Esophagus (tissue), 2 donors: ENCODE measurements at regions not wholly inside any gene's neighbourhood (a gene's known extent, or its start where the extent isn't known, plus 50 kb on each side); places are given as distances from the start of the nearest gene placed in this dataset.

Experiments used
- H3K27ac ChIP-seq, 2 donors: one replicate each; pipeline ENCODE4 v1.5.1; 2013; ENCODE audit warnings: low read depth in 2 of 2, mild to moderate bottlenecking in 2 of 2, inconsistent platforms in 1 of 2, low read length in 1 of 2, moderate library complexity in 1 of 2
- H3K27me3 ChIP-seq, 2 donors: one replicate each; pipeline ENCODE4 v1.6.1; 2013; ENCODE audit warnings: low read length in 2 of 2, control low read depth in 1 of 2, mild to moderate bottlenecking in 1 of 2; ENCODE audit not compliant: insufficient read depth in 2 of 2, control insufficient read depth in 1 of 2
- H3K36me3 ChIP-seq, 2 donors: one replicate each; pipeline ENCODE4 v1.6.1; 2013; ENCODE audit warnings: low read length in 1 of 2; ENCODE audit not compliant: control insufficient read depth in 2 of 2, insufficient read depth in 2 of 2
- H3K4me1 ChIP-seq, 2 donors: one replicate each; pipeline ENCODE4 v1.6.1; 2013; ENCODE audit warnings: low read length in 1 of 2; ENCODE audit not compliant: control insufficient read depth in 2 of 2, insufficient read depth in 2 of 2
- H3K4me3 ChIP-seq, 2 donors: one replicate each; pipeline ENCODE4 v1.5.1; 2013; ENCODE audit warnings: low read length in 2 of 2, mild to moderate bottlenecking in 2 of 2, low read depth in 1 of 2, moderate library complexity in 1 of 2
- H3K9me3 ChIP-seq, 2 donors: one replicate each; pipeline ENCODE4 v1.6.1; 2013; ENCODE audit warnings: mild to moderate bottlenecking in 2 of 2, low read depth in 1 of 2, low read length in 1 of 2, moderate library complexity in 1 of 2; ENCODE audit not compliant: control insufficient read depth in 2 of 2, insufficient read depth in 1 of 2
- WGBS, 2 donors: extraction: QIAGEN DNeasy Blood & Tissue Kit; methylation state at CpG; one replicate each; pipeline ENCODE4 v1.1.7; 2013; 5-methylcytosine and 5-hydroxymethylcytosine counted together
- donor health status: healthy with polysubstance abuse.
- donor health status: Bipolar disorder and iron deficiency.

- H3K9me3 ChIP-seq, result no peaks in the 10 kb centered on the region
- H3K27me3 ChIP-seq, result no peaks in the 10 kb centered on the region
- H3K36me3 ChIP-seq, result no peaks in the 10 kb centered on the region
- H3K4me3 ChIP-seq, result no peak overlapping the region
- no peak overlapping the region for H3K27ac ChIP-seq
- 66 to 74% methylated on average over 5 of the region's 5 CpGs for WGBS, 2 donors
- no peaks in the 10 kb centered on the region for H3K4me1 ChIP-seq
Observed at GRCh38 chr3:82030916-82031315, 269.5 kb upstream of the GBE1 start.

DNA sequence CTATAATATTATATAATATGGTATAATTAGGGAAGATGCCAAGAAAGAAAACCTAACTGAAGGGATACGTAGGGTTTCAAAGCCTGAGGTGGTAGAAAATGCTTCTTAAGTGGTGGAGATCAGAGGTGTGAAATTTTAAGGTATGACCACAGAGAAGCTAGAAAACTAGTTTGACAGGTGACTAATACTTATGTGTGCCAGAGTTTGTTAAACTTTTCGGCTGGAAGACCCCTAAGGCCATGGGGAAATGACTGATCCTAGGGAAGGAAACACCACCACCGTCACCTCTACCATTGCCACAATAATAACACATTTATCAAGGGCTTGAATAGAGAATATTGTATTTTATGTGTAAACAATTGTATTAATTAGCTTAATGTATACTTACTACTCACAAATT lies 261.4 kb upstream of the GBE1 start:
- H3K27ac ChIP-seq, result no peak overlapping the region
- no peak overlapping the region for H3K4me3 ChIP-seq
- no peaks in the 10 kb centered on the region for H3K9me3 ChIP-seq
- H3K4me1 ChIP-seq, result no peaks in the 10 kb centered on the region
- H3K27me3 ChIP-seq, result no peaks in the 10 kb centered on the region
- H3K36me3 ChIP-seq, result no peaks in the 10 kb centered on the region
- 57 to 59% methylated on average over 3 of the region's 3 CpGs for WGBS, 2 donors

DNA sequence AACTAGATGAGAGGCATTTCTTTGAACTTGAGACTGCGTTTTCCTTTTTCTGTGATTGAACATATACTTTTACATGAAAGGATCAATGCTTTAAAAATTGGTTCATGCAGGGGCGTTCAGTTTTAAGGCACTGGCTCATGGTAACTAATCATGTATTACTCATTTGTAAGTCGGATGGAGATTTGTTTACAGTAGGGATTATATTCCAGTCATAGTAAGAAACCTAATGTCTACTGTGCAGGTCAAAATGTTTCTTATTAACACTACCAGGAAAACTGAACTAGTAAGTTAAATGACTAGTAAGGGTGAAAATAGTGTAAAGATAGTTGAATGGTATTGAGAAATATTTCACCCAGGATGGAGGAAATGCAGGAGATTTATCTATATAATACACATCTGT lies 258.8 kb upstream of the GBE1 start:
- Histone ChIP-seq H3K27ac (no peak overlapping the region), H3K27me3 (no peaks in the 10 kb centered on the region), H3K4me1 (no peaks in the 10 kb centered on the region), H3K9me3 (no peaks in the 10 kb centered on the region), H3K4me3 (no peak overlapping the region), H3K36me3 (no peaks in the 10 kb centered on the region)
- 51 to 61% methylated on average over 3 of the region's 3 CpGs for WGBS, 2 donors

GRCh38 chr3:82015241-82015640 lies 253.8 kb upstream of the GBE1 start:
- no peak overlapping the region for H3K4me3 ChIP-seq

DNA sequence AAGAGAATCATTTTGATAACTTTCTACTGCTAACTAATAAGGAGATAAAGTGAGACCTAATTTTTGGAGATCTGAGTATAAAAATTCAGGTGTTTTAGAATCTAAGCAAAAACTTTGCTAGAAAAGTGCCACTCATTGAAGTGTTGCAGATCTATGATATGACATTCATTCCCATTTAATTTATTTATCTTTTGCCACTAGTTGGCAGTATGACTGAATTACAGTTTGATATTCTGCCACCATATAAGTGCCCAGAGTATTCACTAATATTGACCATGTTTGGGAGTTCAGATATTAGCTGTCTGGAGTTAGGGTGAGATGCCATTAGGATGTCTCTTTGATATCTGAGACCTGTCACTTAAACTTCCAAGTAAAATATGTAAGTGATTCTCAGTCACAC lies 251.3 kb upstream of the GBE1 start:
- no peaks in the 10 kb centered on the region for H3K4me1 ChIP-seq
- no peaks in the 10 kb centered on the region for H3K27me3 ChIP-seq
- no peaks in the 10 kb centered on the region for H3K36me3 ChIP-seq
- H3K27ac ChIP-seq, result no peak overlapping the region
- H3K4me3 ChIP-seq, result no peak overlapping the region
- no peaks in the 10 kb centered on the region for H3K9me3 ChIP-seq

More at GRCh38 chr3:82015241-82015640, 253.8 kb upstream of the GBE1 start:
- WGBS, 2 donors, result 89 to 91% methylated on average over 1 of the region's 1 CpG
- Histone ChIP-seq H3K27me3 (no peaks in the 10 kb centered on the region), H3K4me1 (no peaks in the 10 kb centered on the region), H3K9me3 (no peaks in the 10 kb centered on the region), H3K27ac (no peak overlapping the region), H3K36me3 (no peaks in the 10 kb centered on the region)

DNA sequence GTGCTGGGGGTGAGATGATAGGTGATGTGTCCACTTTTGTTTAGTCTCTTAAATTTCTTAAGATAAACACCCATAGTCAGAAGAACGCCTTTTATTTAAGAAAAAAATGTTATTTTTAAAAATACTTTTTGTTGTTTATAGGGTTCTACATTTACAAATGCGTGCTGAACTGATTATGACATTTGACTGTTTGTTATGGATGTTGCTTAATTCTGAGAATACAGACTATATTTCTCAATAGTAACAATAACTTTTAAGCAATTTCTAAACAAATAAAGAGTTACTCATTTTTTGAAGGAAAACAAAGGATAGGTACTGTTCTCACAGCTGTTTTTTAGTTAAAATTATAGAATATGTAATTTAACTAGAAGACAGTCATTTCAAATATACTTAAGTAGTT lies 249.9 kb upstream of the GBE1 start:
- H3K4me3 ChIP-seq, result no peak overlapping the region
- no peaks in the 10 kb centered on the region for H3K9me3 ChIP-seq
- no peaks in the 10 kb centered on the region for H3K4me1 ChIP-seq
- no peaks in the 10 kb centered on the region for H3K36me3 ChIP-seq
- 73% methylated on average over 2 of the region's 2 CpGs for WGBS, 2 donors
- no peak overlapping the region for H3K27ac ChIP-seq
- H3K27me3 ChIP-seq, result no peaks in the 10 kb centered on the region

GRCh38 chr3:82005266-82005665 lies 243.8 kb upstream of the GBE1 start:
- 78 to 82% methylated on average over 3 of the region's 3 CpGs for WGBS, 2 donors

GRCh38 chr3:82004266-82004665 lies 242.8 kb upstream of the GBE1 start:
- no peaks in the 10 kb centered on the region for H3K4me1 ChIP-seq
- no peaks in the 10 kb centered on the region for H3K36me3 ChIP-seq
- no peak overlapping the region for H3K4me3 ChIP-seq
- H3K27ac ChIP-seq, result no peak overlapping the region
- H3K9me3 ChIP-seq, result no peaks in the 10 kb centered on the region
- 80 to 84% methylated on average over 2 of the region's 2 CpGs for WGBS, 2 donors
- H3K27me3 ChIP-seq, result no peaks in the 10 kb centered on the region

More at GRCh38 chr3:82005266-82005665, 243.8 kb upstream of the GBE1 start:
- Histone ChIP-seq H3K4me1 (no peaks in the 10 kb centered on the region), H3K36me3 (no peaks in the 10 kb centered on the region), H3K27ac (no peak overlapping the region), H3K9me3 (no peaks in the 10 kb centered on the region), H3K4me3 (no peak overlapping the region), H3K27me3 (no peaks in the 10 kb centered on the region)

DNA sequence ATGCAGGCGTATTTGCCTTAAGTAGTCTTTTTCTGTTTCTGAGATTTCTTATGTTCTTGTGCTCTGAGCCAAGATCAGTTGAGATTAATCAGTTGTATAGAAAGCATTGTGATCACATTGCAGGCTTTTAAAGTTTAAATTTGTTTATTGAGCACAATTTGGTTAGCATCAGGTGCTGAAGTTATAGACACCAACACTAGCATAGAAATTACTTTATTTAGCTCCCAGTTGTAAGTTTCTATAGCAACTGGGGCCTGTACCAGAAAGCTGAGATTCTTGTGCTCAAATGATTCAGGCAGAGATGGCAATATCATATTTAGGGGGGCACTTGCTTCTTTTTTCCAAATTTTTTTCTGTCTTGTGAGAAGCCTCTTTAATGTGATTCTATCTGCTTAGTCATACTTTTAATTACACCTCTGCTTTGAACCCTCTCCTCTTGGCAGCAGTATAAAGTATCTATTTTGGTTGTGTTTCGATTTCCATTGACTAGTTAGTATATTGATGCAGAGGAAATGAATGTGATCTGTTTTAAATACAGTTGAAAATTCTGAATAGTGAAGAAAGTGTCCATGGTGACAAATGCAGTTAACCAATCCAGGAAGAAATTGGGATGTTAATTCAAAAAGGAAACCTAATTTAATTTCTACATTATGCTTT lies 241.7 kb upstream of the GBE1 start:
- no peaks in the 10 kb centered on the region for H3K27me3 ChIP-seq
- H3K4me1 ChIP-seq, result no peaks in the 10 kb centered on the region
- H3K27ac ChIP-seq, result no peak overlapping the region
- no peak overlapping the region for H3K4me3 ChIP-seq
- H3K36me3 ChIP-seq, result no peaks in the 10 kb centered on the region
- no peaks in the 10 kb centered on the region for H3K9me3 ChIP-seq
- WGBS, 2 donors, result 62 to 77% methylated on average over 2 of the region's 2 CpGs

GRCh38 chr3:82002491-82002890 lies 241.0 kb upstream of the GBE1 start:
- Histone ChIP-seq H3K27me3 (no peaks in the 10 kb centered on the region), H3K27ac (no peak overlapping the region), H3K9me3 (no peaks in the 10 kb centered on the region), H3K4me1 (no peaks in the 10 kb centered on the region), H3K4me3 (no peak overlapping the region), H3K36me3 (no peaks in the 10 kb centered on the region)
- 52 to 66% methylated on average over 2 of the region's 2 CpGs for WGBS, 2 donors
